ENCODE measurements at regions not wholly inside any gene's neighbourhood (a gene's known extent, or its start where the extent isn't known, plus 50 kb on each side); places are given as distances from the start of the nearest gene placed in this dataset.
A peak's percentile ranks its signal among the peaks of the same experiment; 100 is the strongest.
"Not testable (repeated sequence)": the region's sequence is repeated elsewhere in the genome, so short reads cannot be mapped to it uniquely, and the experiment has no call there.

- not testable (repeated sequence) for DNase-seq
Measured at GRCh38 chr2:89537862-89538261, 846.4 kb downstream of the RPIA start.

DNA sequence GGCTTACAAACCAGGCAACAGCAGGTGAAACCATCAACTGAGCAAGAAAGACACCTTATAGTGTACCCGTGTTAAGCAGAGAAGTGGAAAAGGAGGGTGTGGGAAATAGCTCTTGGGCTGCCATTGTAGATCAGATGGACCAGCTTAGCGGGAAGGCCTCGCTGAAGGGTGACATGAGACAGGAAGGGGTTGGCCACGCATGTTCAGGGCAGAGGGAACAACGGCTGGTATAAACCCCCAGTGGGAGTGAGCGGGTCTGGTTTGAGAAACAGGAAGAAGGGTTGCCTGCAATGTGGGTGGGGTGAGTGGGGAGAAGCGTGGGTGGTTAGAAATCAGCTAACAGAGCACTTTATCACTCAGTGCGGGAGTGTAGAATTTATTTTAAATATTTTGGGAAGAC is 852.6 kb downstream of the RPIA start:
- DNase-seq: not testable (repeated sequence)

DNA sequence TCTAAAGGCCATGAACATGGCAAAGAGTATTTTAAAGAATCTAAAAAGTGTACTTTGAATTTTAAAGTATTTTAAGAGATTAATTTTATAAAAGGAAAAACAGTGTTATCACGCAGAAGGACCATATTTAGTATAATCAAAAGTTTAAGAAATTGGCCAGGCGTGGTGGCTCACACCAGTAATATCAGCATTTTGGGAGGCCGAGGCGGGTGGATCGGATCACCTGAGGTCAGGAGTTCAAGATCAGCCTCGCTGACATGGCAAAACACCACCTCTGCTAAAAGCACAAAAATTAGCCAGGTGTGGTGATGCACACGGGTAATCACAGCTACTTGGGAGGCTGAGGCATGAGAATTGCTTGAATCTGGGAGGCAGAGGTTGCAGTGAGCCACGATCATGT is 887.7 kb downstream of the RPIA start:
- DNase-seq: not testable (repeated sequence)

DNA sequence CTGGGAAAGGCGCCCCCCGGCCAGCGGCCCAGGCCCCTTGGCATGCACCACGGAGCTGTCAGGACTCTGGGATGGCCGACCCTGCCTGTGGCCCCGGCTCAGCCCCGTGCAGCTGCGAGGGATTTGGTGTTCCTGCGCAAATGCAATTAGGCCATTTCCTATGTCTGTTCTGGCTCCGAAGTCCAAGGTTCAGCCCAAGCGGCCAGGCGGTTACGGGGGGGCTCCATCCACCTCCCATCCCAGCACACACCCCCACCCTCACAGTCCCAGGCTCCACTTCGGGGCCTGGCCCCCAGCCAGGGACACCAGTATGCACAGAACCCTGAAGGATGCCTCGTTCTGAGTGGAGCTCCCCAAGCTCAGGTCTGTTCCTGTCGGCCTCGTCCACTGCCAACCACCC is 891.3 kb downstream of the RPIA start:
- not testable (repeated sequence) for DNase-seq

DNA sequence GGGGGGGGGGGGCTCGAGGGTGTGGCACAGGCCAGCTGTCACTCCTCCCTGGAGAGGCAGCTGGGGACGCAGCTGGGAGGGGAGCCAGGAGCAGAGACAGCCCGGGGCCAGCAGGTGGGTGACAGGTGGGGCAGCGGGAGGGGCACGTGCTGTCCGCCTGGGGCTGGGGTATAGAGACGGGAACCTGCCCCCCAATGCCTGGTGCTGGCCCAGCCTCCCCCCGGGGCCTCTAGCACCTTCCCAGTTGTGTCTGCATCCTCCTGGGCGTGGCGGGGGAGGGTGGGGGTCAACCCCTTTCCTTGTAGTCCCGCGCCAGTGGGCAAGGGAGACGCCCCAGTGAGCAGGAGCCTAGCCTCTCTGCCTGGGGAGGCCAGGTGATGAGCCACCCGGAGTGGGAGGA is 892.6 kb downstream of the RPIA start:
- not testable (repeated sequence) for DNase-seq

DNA sequence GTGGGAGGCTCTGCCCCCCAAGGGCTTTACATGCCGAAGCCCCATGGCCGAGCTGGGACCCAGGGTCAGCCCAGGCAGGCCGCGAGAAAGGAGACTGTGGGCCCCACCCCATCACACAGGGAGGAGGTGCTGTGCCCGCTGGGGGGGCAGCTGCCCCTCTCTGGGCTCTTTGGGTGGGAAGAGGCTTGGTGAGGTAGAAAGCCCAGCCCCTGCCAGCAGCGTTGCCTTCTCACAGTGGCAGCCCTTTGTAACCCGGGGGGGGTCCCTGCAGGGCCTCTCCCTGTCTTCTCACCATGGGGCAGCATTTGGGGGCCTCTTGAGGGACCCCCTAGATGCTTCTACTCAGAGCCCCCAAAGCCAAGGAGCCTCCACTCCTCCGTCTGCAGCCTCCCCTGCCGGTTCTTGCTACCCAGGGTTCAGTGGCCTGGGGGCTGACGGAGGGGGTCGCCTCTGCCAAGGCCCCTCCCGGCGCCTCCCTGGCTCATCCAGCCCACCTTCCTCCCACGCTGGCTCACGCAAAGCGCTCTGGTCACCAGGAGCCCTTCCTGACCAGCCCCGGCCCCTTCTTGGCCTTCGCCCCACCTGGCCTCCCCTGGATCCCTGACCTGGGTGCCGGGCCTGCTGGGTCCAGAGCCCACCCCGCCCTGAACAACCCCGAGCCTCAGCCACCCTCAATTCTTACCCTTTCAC is 893.5 kb downstream of the RPIA start:
- not testable (repeated sequence) for DNase-seq

- peak in 1 of 2 donors; percentile 17 for DNase-seq
Measured at GRCh38 chr2:89585558-89585920, 894.1 kb downstream of the RPIA start.

- DNase-seq: not testable (repeated sequence)
Measured at GRCh38 chr2:89599843-89600242, 908.4 kb downstream of the RPIA start.

- DNase-seq: not testable (repeated sequence)
Measured at GRCh38 chr2:89606514-89606913, 915.0 kb downstream of the RPIA start.

DNA sequence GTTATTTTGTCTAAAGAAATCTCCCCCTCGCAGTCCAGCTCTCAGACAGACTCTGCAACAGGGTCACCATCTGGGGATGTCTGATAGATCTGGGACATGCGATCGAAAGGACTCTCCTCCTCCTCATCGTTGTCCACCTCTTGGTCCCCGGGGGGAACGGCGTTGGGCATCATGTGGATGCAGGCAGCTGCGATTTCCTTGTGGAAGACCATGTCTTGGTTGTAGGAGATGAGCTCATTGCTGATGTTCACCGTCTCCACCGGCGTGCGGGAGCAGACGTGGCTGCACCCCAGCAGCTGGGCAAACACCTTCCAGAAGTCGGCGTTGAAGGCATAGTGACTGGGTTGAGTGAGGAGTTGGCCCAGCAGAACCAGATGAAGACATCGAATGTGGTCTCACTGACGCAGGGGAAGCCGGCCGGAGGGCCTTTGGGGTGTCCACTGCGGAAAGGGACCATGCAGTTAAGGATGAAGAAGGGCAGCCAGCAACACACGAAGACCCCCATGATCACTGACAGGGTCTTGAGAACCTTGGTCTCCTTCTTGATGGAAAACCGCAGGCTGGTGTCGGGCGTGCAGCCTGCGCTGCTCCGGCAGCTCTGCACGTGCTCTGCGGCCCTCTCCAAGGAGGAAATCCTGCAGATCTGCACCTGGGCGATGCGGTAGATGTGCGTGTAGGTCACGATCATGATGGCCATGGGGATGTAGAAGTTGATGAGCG is 918.9 kb downstream of the RPIA start:
- DNase-seq: not testable (repeated sequence)

GRCh38 chr2:89610927-89611515 is 919.5 kb downstream of the RPIA start:
- not testable (repeated sequence) for DNase-seq

GRCh38 chr2:89611710-89612109 is 920.2 kb downstream of the RPIA start:
- not testable (repeated sequence) for DNase-seq

GRCh38 chr2:89649268-89649667 is 957.8 kb downstream of the RPIA start:
- not testable (repeated sequence) for DNase-seq

DNA sequence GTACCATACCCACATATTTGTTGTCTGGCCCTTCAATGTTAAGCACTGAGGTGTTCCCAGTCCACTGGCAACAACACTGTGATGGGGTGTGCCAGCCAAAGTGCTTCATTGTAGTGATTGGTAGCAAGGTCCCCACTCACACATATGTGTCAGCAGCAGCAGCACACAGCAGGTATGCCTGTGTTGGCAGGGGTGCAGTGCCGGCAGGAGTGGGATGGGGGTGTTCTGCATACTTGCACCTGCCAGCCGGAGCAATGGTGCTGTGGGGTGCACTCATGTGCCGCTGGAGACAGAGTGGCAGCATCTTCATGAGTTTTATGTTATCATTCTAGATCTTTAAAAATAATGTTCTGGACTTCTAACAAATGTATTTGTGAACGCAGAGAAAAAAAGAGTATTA is 987.8 kb downstream of the RPIA start:
- DNase-seq: not testable (repeated sequence)

Data from CD4-positive, alpha-beta T cell treated with Interferon alpha-2 for 1 hour (primary cell).